ENCODE measurements at regions not wholly inside any gene's neighbourhood (a gene's known extent, or its start where the extent isn't known, plus 50 kb on each side); places are given as distances from the start of the nearest gene placed in this dataset.
A peak's percentile ranks its signal among the peaks of the same experiment; 100 is the strongest.

DNA sequence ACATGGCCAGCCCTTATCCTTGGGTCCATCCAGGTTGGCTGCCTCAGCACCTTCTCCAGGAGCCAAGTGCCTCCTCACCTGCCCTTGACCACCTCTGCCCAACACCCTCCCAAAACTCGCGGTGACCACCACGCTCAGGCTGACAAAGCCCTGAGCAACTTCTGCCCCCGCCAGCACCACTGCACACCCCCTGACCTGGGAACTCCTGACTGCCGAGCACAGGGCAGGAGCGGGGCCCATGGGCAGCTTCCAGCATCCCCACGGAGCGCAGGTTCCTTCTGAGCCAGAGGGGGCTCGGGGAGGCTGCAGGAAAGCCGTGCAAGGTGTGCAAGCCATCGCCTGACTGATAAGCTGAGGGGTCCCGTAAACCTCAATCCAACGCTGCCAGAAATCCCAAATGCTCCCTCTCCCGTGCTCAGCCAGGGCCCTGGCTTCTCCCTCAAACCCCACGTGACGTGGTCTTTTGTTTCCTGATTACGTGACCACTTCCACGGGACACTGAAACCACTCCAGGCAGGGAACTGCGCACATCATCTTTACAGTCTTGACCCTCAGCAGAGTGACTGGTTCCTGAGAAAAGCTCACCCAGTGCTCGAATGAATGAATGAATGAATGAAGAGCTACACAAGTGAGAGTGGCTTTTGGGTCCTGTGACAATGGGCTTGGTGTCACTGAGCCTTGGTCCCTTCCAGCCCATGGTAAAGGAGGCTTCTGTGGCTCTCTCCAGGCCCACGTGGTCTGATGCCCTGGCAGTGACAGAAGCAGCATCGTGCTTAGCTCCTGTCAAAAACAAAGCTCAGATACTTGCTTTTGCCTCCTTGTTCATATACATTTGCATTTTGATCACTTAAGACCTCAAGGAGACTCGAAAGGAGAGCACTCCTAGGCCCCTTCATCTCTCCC is 249.8 kb upstream of the PPP2R2D start:
- Mint-ChIP-seq H3K27me3 (peaks cover 52% of the 10 kb centered on the region), H3K4me1 (peaks cover 5% of the 10 kb centered on the region), H3K4me3 (no peak overlapping the region), H3K9me3 (no peaks in the 10 kb centered on the region), H3K27ac (no peak overlapping the region)
- no peak for ATAC-seq
- no peak for DNase-seq

DNA sequence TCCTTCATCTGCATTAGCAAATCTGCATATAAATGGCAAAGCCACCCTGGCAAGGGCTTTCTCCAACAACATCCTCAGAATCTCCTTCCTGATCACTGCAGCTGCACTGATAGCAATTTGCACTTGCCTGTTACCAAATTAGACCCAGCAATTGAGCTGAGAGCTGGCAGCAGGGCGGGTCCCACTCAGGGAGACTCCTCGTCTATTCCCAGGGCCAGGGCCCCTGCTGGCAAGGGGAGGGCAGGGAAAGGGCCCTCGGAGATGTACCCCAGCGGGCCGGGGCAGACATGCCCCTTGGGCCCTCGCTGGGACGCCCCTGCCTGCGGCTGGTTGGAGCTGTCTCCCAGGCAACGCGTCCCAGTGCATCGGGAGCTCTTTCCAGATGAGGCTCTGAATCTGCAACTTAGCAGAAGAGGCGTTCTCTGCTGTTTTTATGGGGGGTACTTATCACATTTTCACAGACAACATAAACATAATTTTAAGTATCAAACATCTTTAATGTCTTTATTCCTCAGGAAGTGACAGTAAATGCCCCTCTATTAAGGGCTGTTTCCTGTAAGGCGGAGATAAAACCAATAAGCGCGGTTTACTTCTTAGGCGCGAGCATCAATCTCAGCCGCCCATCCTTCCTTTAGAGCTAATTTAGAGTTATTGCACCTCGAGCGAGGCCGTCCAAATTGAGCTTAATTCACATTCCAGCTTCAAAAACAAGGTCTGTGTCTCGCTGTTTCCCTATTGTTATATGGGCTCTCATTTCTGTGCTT is 249.0 kb upstream of the PPP2R2D start:
- no peak overlapping the region for H3K4me3 Mint-ChIP-seq
- DNase-seq = no peak

DNA sequence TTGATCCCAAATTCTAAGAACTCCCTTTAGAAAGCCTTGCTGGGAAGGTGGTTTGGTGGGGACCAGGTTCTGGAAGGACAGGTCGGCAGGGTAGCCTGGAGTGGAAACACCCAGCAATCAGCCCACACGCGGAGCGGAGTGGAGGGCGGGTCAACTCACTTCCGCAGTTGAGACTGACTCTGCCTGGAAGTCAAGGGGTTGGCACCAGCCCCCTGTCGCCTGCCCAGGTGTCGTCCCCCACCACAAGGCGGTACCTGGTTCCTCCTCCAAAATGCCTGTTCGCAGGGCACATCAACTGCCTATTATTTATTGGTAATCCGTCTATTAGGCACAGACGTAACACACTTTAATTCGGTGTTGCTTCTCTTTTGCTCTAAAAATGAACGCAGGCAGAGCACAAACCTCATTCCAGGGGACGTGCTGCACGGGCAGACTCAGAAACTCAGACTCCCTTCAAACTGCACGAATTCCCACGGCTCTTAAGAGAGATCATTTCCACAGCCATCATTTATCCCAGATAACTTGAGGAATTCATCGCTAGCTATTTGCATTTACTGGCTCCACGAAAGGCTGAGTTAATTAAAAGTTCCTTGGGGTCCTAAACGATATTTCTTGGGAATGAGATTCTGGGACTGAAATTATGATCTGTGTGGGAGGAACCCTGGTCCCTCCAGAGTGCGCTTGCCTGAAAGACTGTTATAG is 248.2 kb upstream of the PPP2R2D start:
- no peak overlapping the region for H3K4me3 Mint-ChIP-seq
- H3K27ac Mint-ChIP-seq = peak overlapping the region in 1 of 2 donors; percentile 62
- H3K4me1 Mint-ChIP-seq = peaks cover 5% of the 10 kb centered on the region
- peaks cover 42% of the 10 kb centered on the region for H3K27me3 Mint-ChIP-seq
- ATAC-seq (no peak), DNase-seq (no peak)
- no peaks in the 10 kb centered on the region for H3K9me3 Mint-ChIP-seq

More for the DNA sequence above, 249.0 kb upstream of the PPP2R2D start:
- no peak for ATAC-seq
- H3K9me3 Mint-ChIP-seq = no peaks in the 10 kb centered on the region
- peaks cover 5% of the 10 kb centered on the region for H3K4me1 Mint-ChIP-seq
- H3K27me3 Mint-ChIP-seq = peaks cover 45% of the 10 kb centered on the region
- H3K27ac Mint-ChIP-seq = peak overlapping the region in 1 of 2 donors; percentile 62

DNA sequence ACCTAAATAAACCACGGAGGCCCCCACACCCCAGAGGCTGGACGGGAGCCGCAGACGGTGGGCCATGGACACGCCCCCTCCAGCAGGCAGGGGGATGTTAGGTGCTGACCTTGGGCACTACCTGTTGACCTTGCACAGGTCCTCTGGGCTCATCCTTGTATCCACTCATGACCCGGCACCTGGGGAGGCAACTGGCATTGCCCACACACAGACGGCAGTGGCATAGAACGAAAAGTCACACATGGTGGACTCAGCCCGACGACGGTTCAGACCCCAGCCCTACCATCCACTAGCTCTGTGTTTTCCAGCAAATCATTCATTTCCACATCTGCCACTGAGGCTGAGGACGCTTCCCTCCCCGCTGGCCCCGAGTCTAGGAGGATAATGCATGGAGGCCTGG is 247.7 kb upstream of the PPP2R2D start:
- peaks cover 38% of the 10 kb centered on the region for H3K27me3 Mint-ChIP-seq
- ATAC-seq = no peak
- H3K4me1 Mint-ChIP-seq = peaks cover 5% of the 10 kb centered on the region
- H3K4me3 Mint-ChIP-seq = no peak overlapping the region
- no peaks in the 10 kb centered on the region for H3K9me3 Mint-ChIP-seq
- H3K27ac Mint-ChIP-seq = no peak overlapping the region
- DNase-seq = no peak

DNA sequence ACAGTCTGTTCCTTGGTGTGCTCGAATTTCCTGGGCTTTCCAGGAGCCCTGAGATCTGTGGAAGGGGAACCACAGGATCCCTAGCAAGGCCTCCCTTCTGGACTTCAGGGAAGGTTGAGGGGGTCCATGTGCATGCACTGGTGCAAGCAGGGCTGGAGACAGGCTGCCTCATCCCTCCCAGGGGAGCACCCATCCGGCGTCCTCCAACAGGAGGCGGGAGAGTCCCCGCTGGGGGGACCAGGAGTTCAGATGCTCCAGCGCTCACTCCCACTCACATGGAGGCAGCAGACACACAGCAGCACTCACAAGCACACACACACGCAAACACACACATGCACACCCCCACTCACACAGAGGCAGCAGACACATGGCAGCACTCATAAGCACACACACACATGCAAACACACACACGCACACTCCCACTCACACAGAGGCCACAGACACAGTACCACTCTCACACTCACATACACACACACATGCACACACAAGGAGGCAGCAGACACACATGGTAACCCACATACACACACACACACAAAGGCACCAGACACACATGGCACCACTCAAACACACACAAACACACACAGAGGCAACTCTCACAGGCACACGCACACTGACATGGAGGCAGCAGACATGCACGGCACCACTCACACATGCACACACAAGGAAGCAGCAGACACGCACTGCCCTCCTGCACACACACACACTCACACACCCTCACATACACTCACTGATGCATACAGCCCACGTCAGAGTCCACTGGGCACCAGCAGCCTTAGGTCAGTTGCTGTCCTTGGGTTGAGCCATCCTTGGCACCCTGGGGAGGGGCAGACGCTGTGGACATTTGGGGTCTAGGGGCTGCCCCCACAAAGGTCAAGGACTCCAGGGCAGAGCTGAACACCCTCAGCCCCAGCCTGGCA is 247.0 kb upstream of the PPP2R2D start:
- peaks cover 5% of the 10 kb centered on the region for H3K4me1 Mint-ChIP-seq
- no peak overlapping the region for H3K27ac Mint-ChIP-seq
- H3K4me3 Mint-ChIP-seq = no peak overlapping the region
- peaks cover 38% of the 10 kb centered on the region for H3K27me3 Mint-ChIP-seq
- DNase-seq = no peak
- no peaks in the 10 kb centered on the region for H3K9me3 Mint-ChIP-seq
- ATAC-seq = no peak

DNA sequence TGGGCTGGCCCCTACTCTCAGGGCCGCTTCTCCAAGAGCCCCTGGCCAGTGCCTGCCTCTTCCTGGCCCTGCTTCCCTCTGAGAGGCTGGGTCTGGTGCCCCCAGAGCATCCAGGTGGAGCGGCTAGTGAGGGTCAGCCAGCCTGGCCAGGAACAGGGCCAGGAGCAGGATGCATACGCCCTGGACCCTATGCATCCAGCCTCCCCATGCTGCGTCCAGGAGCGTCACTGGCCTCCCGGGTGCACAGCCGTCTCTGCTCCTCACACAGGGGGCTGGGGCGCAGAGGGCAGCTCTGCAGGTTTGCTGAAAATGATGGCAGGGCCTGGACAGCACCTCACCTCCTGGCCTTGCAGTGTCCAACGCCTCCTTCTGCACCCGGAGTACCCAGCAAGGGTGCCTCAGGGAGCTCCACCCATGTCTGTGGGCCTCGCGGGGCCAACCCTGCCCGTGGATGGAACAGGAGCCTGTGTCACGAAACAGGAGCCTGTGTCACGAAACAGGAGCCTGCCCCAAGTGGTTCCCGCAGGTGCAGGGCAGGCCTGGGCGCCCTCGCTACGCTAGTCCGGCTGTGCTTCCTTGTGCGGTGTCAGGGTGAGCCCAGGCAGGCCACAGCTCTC is 246.2 kb upstream of the PPP2R2D start:
- DNase-seq = no peak
- Mint-ChIP-seq H3K4me1 (peaks cover 5% of the 10 kb centered on the region), H3K27ac (no peak overlapping the region), H3K27me3 (peaks cover 38% of the 10 kb centered on the region), H3K4me3 (no peak overlapping the region), H3K9me3 (no peaks in the 10 kb centered on the region)
- ATAC-seq = peak; percentile 29

DNA sequence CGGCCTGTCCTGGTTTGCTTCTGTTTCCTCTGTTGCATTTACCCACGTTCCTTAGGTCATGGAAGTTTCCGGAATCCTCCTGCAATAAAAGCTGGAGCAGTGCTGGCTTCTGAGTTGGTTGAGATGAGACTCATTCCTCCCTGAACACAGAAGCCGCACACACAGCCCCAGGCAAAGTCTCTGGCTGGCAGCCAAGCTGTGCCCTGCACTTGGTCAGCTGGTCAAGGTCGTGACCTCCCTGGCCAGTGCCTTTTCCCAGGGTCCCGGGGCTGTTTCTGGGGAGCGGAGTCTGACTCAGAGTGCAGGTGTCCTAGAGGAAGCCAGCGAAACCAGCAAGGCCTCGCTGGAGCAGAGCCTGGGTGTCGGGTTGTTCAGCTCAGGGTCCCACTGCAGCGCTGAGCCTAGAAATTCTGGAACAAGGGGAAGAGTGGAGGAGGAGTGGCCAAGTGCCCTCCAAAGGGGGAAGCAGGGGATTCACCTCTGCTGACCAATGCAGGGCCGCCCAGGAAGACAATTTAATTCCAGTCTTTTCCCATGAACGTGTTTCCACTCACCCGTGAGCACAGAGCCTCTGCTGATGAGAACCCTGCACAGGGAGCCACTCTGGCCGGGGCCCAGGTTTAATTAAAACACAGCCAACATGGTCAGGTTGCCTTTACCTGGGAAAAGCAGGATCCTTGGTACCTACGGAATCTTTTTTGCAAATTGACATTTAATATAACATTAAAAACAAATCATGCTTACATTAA is 245.5 kb upstream of the PPP2R2D start:
- no peaks in the 10 kb centered on the region for H3K9me3 Mint-ChIP-seq
- H3K4me1 Mint-ChIP-seq = peaks cover 5% of the 10 kb centered on the region
- H3K27me3 Mint-ChIP-seq = peaks cover 38% of the 10 kb centered on the region
- H3K4me3 Mint-ChIP-seq = no peak overlapping the region
- no peak overlapping the region for H3K27ac Mint-ChIP-seq
- no peak for DNase-seq
- ATAC-seq = no peak

DNA sequence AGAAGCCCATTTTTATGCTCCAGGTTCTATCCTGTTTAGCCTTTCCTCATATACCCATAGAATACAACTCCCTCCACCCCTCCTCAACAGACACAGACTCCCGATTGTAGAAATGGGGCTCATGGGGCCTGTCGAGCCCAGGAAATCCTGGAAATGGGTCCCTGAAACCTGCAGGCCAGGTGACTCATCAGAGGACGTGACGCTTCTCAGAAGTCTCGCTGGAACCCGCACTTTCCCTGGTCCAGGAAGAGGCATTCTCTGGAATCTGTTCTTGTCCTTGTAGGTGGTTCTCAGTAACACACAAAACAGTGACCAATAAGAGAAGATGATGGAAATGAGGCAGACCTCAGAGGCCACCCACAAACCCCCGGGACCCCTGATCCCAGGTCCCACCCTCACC is 244.8 kb upstream of the PPP2R2D start:
- peaks cover 5% of the 10 kb centered on the region for H3K4me1 Mint-ChIP-seq
- peaks cover 0 to 6% of the 10 kb centered on the region in 2 donors for H3K9me3 Mint-ChIP-seq
- no peak overlapping the region for H3K4me3 Mint-ChIP-seq
- peaks cover 34% of the 10 kb centered on the region for H3K27me3 Mint-ChIP-seq
- DNase-seq = no peak
- no peak overlapping the region for H3K27ac Mint-ChIP-seq
- no peak for ATAC-seq

DNA sequence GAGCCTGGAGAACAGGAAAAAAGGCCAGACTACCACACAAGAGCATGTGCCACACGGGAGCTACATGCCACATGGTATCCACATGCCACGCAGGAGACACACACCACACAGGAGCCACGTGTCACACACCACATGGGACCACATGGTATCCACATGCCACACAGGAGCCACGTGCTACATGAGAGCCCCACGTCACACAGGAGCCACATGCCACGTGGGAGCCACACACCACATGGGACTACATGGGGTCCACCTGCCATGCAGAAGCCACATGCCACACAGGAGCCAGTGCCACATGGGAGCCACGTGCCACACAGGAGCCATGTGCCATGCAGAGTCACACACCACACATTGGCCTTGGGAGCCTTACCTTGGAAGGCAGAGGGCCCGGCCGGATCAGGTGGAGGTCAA is 244.4 kb upstream of the PPP2R2D start:
- no peak overlapping the region for H3K27ac Mint-ChIP-seq
- ATAC-seq = no peak
- H3K27me3 Mint-ChIP-seq = peaks cover 29% of the 10 kb centered on the region
- no peak for DNase-seq
- H3K4me3 Mint-ChIP-seq = no peak overlapping the region
- H3K4me1 Mint-ChIP-seq = peaks cover 5% of the 10 kb centered on the region
- H3K9me3 Mint-ChIP-seq = peaks cover 0 to 6% of the 10 kb centered on the region in 2 donors

DNA sequence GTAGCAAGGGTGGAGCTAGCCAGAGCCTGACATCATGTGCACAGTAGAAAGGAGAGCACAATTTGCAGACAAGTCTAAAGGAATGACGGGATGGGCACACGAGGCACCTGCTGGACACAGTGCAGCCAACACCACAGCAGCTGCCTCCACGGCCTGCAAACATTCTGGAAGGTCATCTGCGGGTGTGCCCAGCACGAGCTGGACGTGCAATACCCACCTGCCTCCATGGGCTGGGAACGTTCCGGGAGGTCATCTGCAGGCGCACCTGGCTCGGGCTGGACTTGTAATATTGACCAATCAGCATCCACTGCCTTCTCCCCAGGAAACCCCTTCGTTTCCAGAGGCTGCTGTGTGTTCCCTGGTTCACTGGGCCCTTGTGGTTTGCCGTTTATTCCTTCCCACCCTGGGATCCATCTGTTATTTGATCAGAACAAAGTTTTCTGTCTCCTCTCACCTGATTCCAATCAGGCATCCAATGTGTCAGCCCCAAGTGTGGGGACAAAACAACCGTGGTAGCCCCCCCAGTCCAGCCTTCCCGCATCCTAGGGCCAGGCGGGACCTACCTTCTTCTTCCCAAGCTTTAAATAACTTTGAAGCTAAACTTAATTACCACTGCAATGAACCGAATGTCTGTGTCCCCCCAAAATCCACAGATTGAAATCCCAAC is 243.4 kb upstream of the PPP2R2D start:
- no peak overlapping the region for H3K27ac Mint-ChIP-seq
- H3K4me3 Mint-ChIP-seq = no peak overlapping the region
- DNase-seq (no peak), ATAC-seq (no peak)
- H3K27me3 Mint-ChIP-seq = peaks cover 19% of the 10 kb centered on the region
- H3K9me3 Mint-ChIP-seq = peaks cover 0 to 6% of the 10 kb centered on the region in 2 donors
- peaks cover 1% of the 10 kb centered on the region for H3K4me1 Mint-ChIP-seq

DNA sequence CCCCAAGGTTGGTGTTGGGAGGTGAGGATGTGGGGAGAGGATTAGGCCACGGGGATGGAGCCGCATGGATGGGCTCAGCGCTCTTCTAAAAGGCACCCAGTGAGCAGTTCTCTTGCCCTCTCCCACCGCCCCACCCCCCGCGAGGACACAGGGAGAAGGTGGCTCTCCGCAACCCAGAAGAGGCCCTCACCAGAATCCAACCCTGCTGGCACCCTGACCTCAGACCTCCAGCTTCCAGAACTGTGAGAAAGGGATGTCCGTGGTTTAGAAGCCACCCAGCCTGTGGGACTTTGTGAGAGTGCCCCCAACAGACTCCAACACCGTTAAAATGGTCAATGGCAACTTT is 242.8 kb upstream of the PPP2R2D start:
- Mint-ChIP-seq H3K9me3 (peaks cover 0 to 6% of the 10 kb centered on the region in 2 donors), H3K27me3 (peaks cover 18% of the 10 kb centered on the region), H3K4me1 (no peaks in the 10 kb centered on the region), H3K27ac (no peak overlapping the region), H3K4me3 (no peak overlapping the region)
- ATAC-seq (no peak), DNase-seq (no peak)

DNA sequence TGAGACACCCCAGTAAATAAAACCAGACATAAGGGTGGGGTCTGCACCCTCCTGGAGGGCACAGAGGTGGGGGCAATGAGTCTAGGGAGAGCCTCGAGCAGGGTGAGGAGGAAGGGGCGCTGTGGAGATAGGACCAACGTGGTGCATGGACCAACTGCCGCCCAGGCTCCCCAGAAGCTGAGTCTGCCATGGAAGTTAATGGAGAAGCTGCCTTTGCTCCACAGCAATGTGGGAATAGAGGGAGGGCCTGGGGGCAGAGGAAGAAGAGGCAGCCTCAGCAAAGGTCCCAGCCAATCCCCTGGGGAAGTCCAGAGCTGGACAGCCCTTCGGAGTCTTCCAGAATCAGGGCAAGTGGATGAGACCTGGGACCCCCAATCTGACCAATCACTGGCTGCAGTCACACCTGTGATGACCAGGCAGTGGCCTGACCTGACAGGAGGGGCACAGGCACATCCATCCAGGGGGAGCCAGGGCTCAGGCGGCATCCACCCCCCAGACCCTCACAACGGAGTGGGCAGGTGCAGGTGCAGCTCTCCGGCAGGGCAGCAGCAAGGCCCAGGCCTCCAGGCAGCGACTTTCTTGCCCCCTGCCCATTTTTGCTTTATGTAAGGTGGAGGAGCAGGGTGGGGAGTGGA is 242.2 kb upstream of the PPP2R2D start:
- ATAC-seq (no peak), DNase-seq (no peak)
- H3K4me1 Mint-ChIP-seq = no peaks in the 10 kb centered on the region
- H3K9me3 Mint-ChIP-seq = peaks cover 0 to 10% of the 10 kb centered on the region in 2 donors
- no peak overlapping the region for H3K27ac Mint-ChIP-seq
- H3K27me3 Mint-ChIP-seq = peaks cover 18% of the 10 kb centered on the region
- no peak overlapping the region for H3K4me3 Mint-ChIP-seq

DNA sequence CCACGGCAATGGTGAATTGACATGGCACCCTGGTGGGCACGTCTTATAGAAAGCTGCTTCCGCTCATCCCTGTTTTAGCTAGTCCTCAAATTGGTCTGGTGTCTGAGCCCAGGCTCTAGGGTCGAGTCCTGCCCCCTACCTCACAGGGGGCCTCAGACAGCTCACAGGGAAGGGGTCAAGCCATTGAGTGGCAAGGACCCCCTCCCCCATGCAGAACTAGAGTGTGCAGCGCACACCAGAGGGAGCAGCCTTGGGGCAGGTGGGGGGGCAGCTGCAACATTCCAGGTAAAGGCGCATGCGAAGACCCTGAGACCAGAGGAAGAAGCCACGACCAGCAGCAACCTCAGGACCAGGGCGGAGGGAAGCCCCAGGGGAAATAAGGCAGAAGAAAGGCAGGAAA is 240.4 kb upstream of the PPP2R2D start:
- DNase-seq (no peak), ATAC-seq (no peak)
- Mint-ChIP-seq H3K27me3 (peaks cover 14% of the 10 kb centered on the region), H3K4me3 (no peak overlapping the region), H3K4me1 (no peaks in the 10 kb centered on the region), H3K27ac (peak overlapping the region in 1 of 2 donors; percentile 62), H3K9me3 (peaks cover 0 to 20% of the 10 kb centered on the region in 2 donors)
